ENCODE measurements at regions not wholly inside any gene's neighbourhood (a gene's known extent, or its start where the extent isn't known, plus 50 kb on each side); places are given as distances from the start of the nearest gene placed in this dataset.
"Not testable (repeated sequence)": the region's sequence is repeated elsewhere in the genome, so short reads cannot be mapped to it uniquely, and the experiment has no call there.

GRCh38 chr11:37430966-37431632, 833.1 kb upstream of the RAG2 start:
- not testable (repeated sequence) for DNase-seq (ENCODE audit: low spot score)

- no peak for DNase-seq (ENCODE audit: low spot score)
Measured at GRCh38 chr11:37422511-37422910, 824.5 kb upstream of the RAG2 start.

GRCh38 chr11:37411289-37411688, 813.3 kb upstream of the RAG2 start:
- DNase-seq (ENCODE audit: low spot score), result no peak

GRCh38 chr11:37409124-37409523, 811.1 kb upstream of the RAG2 start:
- DNase-seq (ENCODE audit: low spot score), result no peak

- no peak for DNase-seq (ENCODE audit: low spot score)
Measured at GRCh38 chr11:37407461-37407860, 809.4 kb upstream of the RAG2 start.

- DNase-seq (ENCODE audit: low spot score), result no peak
Measured at GRCh38 chr11:37406651-37407050, 808.6 kb upstream of the RAG2 start.

- DNase-seq (ENCODE audit: low spot score), result no peak
Measured at GRCh38 chr11:37404231-37404630, 806.2 kb upstream of the RAG2 start.

GRCh38 chr11:37402663-37403062, 804.6 kb upstream of the RAG2 start:
- no peak for DNase-seq (ENCODE audit: low spot score)

- no peak for DNase-seq (ENCODE audit: low spot score)
Measured at GRCh38 chr11:37394236-37394870, 796.3 kb upstream of the RAG2 start.

- no peak for DNase-seq (ENCODE audit: low spot score)
Measured at GRCh38 chr11:37391615-37392014, 793.6 kb upstream of the RAG2 start.

GRCh38 chr11:37390576-37391083, 792.6 kb upstream of the RAG2 start:
- no peak for DNase-seq (ENCODE audit: low spot score)

GRCh38 chr11:37378958-37379357, 780.9 kb upstream of the RAG2 start:
- no peak for DNase-seq (ENCODE audit: low spot score)

- DNase-seq (ENCODE audit: low spot score), result no peak
Measured at GRCh38 chr11:37372667-37373066, 774.6 kb upstream of the RAG2 start.

- DNase-seq (ENCODE audit: low spot score), result no peak
Measured at GRCh38 chr11:37371346-37371970, 773.4 kb upstream of the RAG2 start.

GRCh38 chr11:37370817-37371216, 772.8 kb upstream of the RAG2 start:
- DNase-seq (ENCODE audit: low spot score), result no peak

- DNase-seq (ENCODE audit: low spot score), result no peak
Measured at GRCh38 chr11:37364246-37364839, 766.3 kb upstream of the RAG2 start.

- DNase-seq (ENCODE audit: low spot score), result no peak
Measured at GRCh38 chr11:37353192-37353591, 755.2 kb upstream of the RAG2 start.

GRCh38 chr11:37352485-37352884, 754.4 kb upstream of the RAG2 start:
- DNase-seq (ENCODE audit: low spot score), result no peak

- DNase-seq (ENCODE audit: low spot score), result no peak
Measured at GRCh38 chr11:37343290-37343689, 745.3 kb upstream of the RAG2 start.

- DNase-seq (ENCODE audit: low spot score), result no peak
Measured at GRCh38 chr11:37336401-37336800, 738.4 kb upstream of the RAG2 start.

GRCh38 chr11:37333345-37333744, 735.3 kb upstream of the RAG2 start:
- DNase-seq (ENCODE audit: low spot score), result no peak

- DNase-seq (ENCODE audit: low spot score), result no peak
Measured at GRCh38 chr11:37323843-37324242, 725.8 kb upstream of the RAG2 start.

Measured in ecto neural progenitor cell (in vitro differentiated cells).